ENCODE measurements at regions not wholly inside any gene's neighbourhood (a gene's known extent, or its start where the extent isn't known, plus 50 kb on each side); places are given as distances from the start of the nearest gene placed in this dataset.

DNA sequence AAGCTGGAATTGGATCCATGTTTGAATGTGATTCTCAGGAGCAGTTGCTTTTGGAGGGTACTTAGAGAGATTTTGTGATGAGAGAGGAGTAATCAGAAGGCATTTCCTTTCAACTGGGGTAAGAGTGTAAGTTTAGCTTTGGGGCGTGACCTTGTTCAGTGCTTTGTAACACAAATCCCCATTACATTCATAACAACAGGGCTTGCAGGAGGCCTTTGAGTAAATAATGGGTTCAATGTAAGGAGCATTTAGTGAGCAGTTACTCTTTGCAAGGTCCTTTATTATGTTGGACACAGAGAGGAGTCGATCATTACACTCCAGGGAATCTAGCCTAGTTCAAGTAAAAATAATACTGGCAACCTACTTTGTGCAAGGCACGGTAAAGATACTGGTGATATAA, 74.0 kb upstream of the AFF2 start:
- TF ChIP-seq, protein P1, sequence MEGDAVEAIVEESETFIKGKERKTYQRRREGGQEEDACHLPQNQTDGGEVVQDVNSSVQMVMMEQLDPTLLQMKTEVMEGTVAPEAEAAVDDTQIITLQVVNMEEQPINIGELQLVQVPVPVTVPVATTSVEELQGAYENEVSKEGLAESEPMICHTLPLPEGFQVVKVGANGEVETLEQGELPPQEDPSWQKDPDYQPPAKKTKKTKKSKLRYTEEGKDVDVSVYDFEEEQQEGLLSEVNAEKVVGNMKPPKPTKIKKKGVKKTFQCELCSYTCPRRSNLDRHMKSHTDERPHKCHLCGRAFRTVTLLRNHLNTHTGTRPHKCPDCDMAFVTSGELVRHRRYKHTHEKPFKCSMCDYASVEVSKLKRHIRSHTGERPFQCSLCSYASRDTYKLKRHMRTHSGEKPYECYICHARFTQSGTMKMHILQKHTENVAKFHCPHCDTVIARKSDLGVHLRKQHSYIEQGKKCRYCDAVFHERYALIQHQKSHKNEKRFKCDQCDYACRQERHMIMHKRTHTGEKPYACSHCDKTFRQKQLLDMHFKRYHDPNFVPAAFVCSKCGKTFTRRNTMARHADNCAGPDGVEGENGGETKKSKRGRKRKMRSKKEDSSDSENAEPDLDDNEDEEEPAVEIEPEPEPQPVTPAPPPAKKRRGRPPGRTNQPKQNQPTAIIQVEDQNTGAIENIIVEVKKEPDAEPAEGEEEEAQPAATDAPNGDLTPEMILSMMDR (IDR thresholded peaks at IDR 0.05): no peak
- TF ChIP-seq POLR2A (IDR thresholded peaks at IDR 0.05): no peak

Measured in sigmoid colon (tissue), 3 donors.